ENCODE measurements at regions not wholly inside any gene's neighbourhood (a gene's known extent, or its start where the extent isn't known, plus 50 kb on each side); places are given as distances from the start of the nearest gene placed in this dataset.

DNA sequence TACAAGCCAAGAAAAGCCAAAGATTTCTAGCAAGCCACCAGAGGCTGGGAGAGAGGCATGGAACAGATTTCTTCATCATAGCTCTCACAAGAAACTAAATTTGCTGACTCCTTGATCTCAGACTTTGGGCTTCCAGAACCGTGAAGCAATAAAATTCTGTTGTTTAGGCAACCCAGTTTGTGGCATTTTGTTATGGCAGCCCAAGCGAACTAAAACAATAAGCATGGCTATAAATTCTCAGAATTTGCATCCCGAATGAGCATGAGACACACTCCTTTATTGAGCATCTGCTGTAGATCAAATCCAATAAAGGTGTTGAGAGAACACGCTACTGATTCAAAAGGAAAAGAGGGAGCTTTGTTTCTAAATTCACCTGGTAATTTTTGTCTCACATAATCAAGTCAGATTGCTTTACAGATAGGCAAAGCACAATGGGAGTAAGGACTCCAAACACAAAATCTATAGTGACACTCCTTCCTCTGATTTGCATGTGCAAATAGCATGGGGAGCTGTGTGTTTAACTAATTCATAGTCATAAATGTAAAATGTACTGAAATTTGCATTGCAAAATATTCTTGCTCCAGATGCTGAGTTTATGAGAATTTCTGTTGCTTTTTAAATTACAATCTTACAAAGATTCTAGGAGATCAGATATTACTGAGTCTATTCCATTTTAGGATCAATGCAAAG is 308.7 kb downstream of the MED10 start:
- Histone ChIP-seq H3K27ac (no peak overlapping the region), H3K4me1 (peaks cover 0 to 10% (median 0%) of the 10 kb centered on the region in 4 donors), H3K9me3 (no peaks in the 10 kb centered on the region), H3K36me3 (no peaks in the 10 kb centered on the region), H3K4me3 (no peak overlapping the region), H3K27me3 (no peaks in the 10 kb centered on the region)
- TF ChIP-seq CTCF (IDR thresholded peaks at IDR 0.05) = no peak
- no peak for DNase-seq
- intact Hi-C loops (cut with DNase I; ENCODE audit: low total_unique reads) = no loop called here

DNA sequence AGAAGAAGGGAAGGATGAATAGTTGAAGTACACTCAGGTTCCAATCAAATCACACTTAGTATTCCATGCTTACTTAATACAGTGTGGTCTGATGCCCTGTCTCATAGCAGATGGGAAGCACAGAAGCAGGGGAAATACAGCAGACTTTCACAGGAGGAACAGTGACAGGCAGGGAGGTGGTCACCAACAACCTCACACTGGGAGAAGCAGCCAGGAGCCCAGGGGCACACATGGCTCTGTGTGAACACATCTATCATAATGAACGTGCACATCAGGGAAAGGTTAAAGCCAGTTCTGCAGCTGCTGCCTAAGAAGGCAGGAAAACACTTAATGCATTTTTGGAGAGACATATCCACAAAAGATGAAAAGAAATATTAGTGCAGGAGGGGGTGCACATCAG is 312.3 kb downstream of the MED10 start:
- Histone ChIP-seq H3K27me3 (no peaks in the 10 kb centered on the region), H3K27ac (no peak overlapping the region), H3K4me1 (peaks cover 0 to 10% (median 0%) of the 10 kb centered on the region in 4 donors), H3K4me3 (no peak overlapping the region), H3K9me3 (no peaks in the 10 kb centered on the region), H3K36me3 (no peaks in the 10 kb centered on the region)
- no peak for DNase-seq
- TF ChIP-seq CTCF (IDR thresholded peaks at IDR 0.05) = no peak
- intact Hi-C loops (cut with DNase I; ENCODE audit: low total_unique reads) = no loop called here

DNA sequence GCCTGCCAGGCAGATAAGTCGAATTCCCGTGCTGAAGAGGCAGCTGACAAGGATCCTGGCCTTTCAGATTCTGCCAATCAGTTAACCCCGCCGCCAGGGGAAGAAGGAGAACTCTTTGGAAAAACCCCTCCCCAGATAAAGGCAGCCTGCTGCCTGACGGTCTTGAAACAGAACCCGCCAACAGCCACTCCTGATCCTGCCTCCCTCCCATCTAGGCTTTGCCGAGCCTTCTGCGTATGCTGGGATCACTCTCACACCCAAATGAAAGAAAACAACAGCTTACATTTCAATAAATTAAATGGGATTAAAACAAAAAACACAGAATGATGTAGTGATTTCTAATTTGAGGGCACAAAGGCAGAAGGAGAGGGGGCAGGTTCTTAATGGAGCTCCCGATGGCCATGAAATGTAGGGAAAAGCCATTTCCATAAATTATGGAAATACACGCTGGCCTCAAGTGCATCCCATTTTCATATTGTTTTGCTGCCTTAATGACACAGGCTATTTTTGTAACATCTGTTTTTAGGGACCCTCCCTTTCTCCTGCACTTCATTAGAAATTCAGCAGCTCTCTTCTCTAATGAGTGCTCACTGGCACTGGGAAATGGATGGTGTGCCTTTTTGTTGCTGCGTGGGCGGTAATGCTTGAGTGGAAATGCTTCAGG is 319.1 kb downstream of the MED10 start:
- H3K27ac ChIP-seq = no peak overlapping the region
- H3K9me3 ChIP-seq = no peaks in the 10 kb centered on the region
- no peaks in the 10 kb centered on the region for H3K27me3 ChIP-seq
- DNase-seq = no peak
- TF ChIP-seq CTCF (IDR thresholded peaks at IDR 0.05) = no peak
- H3K4me1 ChIP-seq = no peaks in the 10 kb centered on the region
- H3K4me3 ChIP-seq = no peak overlapping the region
- intact Hi-C loops (cut with DNase I; ENCODE audit: low total_unique reads) = no loop called here
- no peaks in the 10 kb centered on the region for H3K36me3 ChIP-seq

DNA sequence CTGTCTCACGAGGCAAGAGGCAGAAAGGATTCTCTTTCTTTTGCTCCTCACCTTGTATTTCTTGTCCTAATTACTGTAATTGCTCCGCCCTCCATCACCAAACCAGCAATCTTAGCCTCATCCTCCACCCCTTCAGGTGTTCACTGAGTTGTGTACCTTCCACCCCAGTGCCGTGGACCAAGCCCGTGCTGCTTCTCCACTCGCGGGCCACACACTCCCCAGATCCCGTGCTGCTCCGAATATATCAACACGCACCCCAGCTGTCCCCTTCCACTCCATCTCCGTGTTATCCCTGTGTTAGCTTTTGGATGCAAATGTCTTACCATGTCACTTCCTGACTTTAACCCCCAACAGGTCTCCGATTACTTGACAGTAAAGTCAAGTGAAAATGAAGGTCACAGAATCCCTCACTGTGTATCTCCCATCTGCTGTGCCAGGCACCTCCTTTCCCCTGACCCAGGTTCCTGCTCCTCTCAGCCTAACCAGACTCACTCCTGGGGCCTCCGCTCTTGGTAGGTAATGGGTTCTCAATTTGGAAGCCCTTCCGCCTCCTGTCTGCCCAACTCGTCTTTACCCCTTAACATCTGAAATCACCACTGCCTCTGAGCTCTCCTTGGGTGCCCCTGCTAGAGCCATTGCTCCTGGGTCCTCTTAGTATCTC is 320.2 kb downstream of the MED10 start:
- intact Hi-C loops (cut with DNase I; ENCODE audit: low total_unique reads) = no loop called here
- Histone ChIP-seq H3K36me3 (no peaks in the 10 kb centered on the region), H3K27me3 (no peaks in the 10 kb centered on the region), H3K27ac (no peak overlapping the region), H3K4me3 (no peak overlapping the region), H3K9me3 (no peaks in the 10 kb centered on the region), H3K4me1 (no peaks in the 10 kb centered on the region)
- no peak for DNase-seq
- TF ChIP-seq CTCF (IDR thresholded peaks at IDR 0.05) = no peak

- H3K9me3 ChIP-seq = no peaks in the 10 kb centered on the region
- no peak for TF ChIP-seq CTCF (IDR thresholded peaks at IDR 0.05)
- H3K27ac ChIP-seq = no peak overlapping the region
- H3K4me1 ChIP-seq = no peaks in the 10 kb centered on the region
- no peak overlapping the region for H3K4me3 ChIP-seq
- no peaks in the 10 kb centered on the region for H3K27me3 ChIP-seq
- H3K36me3 ChIP-seq = no peaks in the 10 kb centered on the region
- intact Hi-C loops (cut with DNase I; ENCODE audit: low total_unique reads) = no loop called here
- DNase-seq = no peak
Observed at GRCh38 chr5:6056280-6056679, 322.1 kb downstream of the MED10 start.

All from tibial artery (tissue), 4 donors.